ENCODE measurements at regions not wholly inside any gene's neighbourhood (a gene's known extent, or its start where the extent isn't known, plus 50 kb on each side); places are given as distances from the start of the nearest gene placed in this dataset.

GRCh38 chr2:42847596-42848151 is 55.3 kb upstream of the HAAO start:
- TF ChIP-seq CTCF (conservative IDR thresholded peaks at IDR 0.05; ENCODE audit: low read length) (no peak), EZH2phosphoT487 (IDR thresholded peaks at IDR 0.05; ENCODE audit: borderline replicate concordance) (no peak)

Data from Loucy (cell line).